NCI-H510A (cell line): ENCODE measurements at regions not wholly inside any gene's neighbourhood (a gene's known extent, or its start where the extent isn't known, plus 50 kb on each side); places are given as distances from the start of the nearest gene placed in this dataset.
"Not testable (repeated sequence)": the region's sequence is repeated elsewhere in the genome, so short reads cannot be mapped to it uniquely, and the experiment has no call there.

ENCODE experiments used
- DNase-seq: peaks from one replicate; lab custom pipeline; 2025; lab: John Stamatoyannopoulos, UW

GRCh38 chr10:65791979-65792378 is 1133.9 kb upstream of the LRRTM3 start:
- DNase-seq, result no peak

- DNase-seq, result no peak
Measured at GRCh38 chr10:65793738-65794425, 1132.0 kb upstream of the LRRTM3 start.

GRCh38 chr10:65794861-65795260 is 1131.0 kb upstream of the LRRTM3 start:
- not testable (repeated sequence) for DNase-seq

- no peak for DNase-seq
Measured at GRCh38 chr10:65796472-65796871, 1129.4 kb upstream of the LRRTM3 start.

GRCh38 chr10:65798133-65798532 is 1127.7 kb upstream of the LRRTM3 start:
- no peak for DNase-seq

GRCh38 chr10:65802391-65802790 is 1123.4 kb upstream of the LRRTM3 start:
- no peak for DNase-seq

- DNase-seq, result no peak
Measured at GRCh38 chr10:65805511-65805910, 1120.3 kb upstream of the LRRTM3 start.

- DNase-seq, result no peak
Measured at GRCh38 chr10:65805993-65806392, 1119.8 kb upstream of the LRRTM3 start.

- DNase-seq, result no peak
Measured at GRCh38 chr10:65808687-65809333, 1117.0 kb upstream of the LRRTM3 start.

- no peak for DNase-seq
Measured at GRCh38 chr10:65811931-65812525, 1113.8 kb upstream of the LRRTM3 start.

- DNase-seq, result no peak
Measured at GRCh38 chr10:65816536-65816935, 1109.3 kb upstream of the LRRTM3 start.

- no peak for DNase-seq
Measured at GRCh38 chr10:65818990-65819389, 1106.8 kb upstream of the LRRTM3 start.

- no peak for DNase-seq
Measured at GRCh38 chr10:65827359-65827758, 1098.5 kb upstream of the LRRTM3 start.

- no peak for DNase-seq
Measured at GRCh38 chr10:65838811-65839210, 1087.0 kb upstream of the LRRTM3 start.

GRCh38 chr10:65843203-65843602 is 1082.6 kb upstream of the LRRTM3 start:
- DNase-seq, result no peak

GRCh38 chr10:65845916-65846315 is 1079.9 kb upstream of the LRRTM3 start:
- DNase-seq, result no peak

GRCh38 chr10:65846541-65846940 is 1079.3 kb upstream of the LRRTM3 start:
- DNase-seq, result no peak

- no peak for DNase-seq
Measured at GRCh38 chr10:65846949-65847348, 1078.9 kb upstream of the LRRTM3 start.

- no peak for DNase-seq
Measured at GRCh38 chr10:65847436-65848230, 1078.2 kb upstream of the LRRTM3 start.

- no peak for DNase-seq
Measured at GRCh38 chr10:65858841-65859240, 1067.0 kb upstream of the LRRTM3 start.

- DNase-seq, result no peak
Measured at GRCh38 chr10:65861249-65861648, 1064.6 kb upstream of the LRRTM3 start.
